ENCODE measurements at regions not wholly inside any gene's neighbourhood (a gene's known extent, or its start where the extent isn't known, plus 50 kb on each side); places are given as distances from the start of the nearest gene placed in this dataset.

- no peak for TF ChIP-seq POLR2A (IDR thresholded peaks at IDR 0.05)
- TF ChIP-seq CTCF (IDR thresholded peaks at IDR 0.05) = peak; percentile 39 to 78
- TF ChIP-seq POLR2AphosphoS5 (IDR thresholded peaks at IDR 0.05) = no peak
- TF ChIP-seq EP300 (IDR thresholded peaks at IDR 0.05) = no peak
These were observed 381.6 kb upstream of the ASIC2 start for GRCh38 chr17:33674685-33675084.
